ENCODE measurements at regions not wholly inside any gene's neighbourhood (a gene's known extent, or its start where the extent isn't known, plus 50 kb on each side); places are given as distances from the start of the nearest gene placed in this dataset.

DNA sequence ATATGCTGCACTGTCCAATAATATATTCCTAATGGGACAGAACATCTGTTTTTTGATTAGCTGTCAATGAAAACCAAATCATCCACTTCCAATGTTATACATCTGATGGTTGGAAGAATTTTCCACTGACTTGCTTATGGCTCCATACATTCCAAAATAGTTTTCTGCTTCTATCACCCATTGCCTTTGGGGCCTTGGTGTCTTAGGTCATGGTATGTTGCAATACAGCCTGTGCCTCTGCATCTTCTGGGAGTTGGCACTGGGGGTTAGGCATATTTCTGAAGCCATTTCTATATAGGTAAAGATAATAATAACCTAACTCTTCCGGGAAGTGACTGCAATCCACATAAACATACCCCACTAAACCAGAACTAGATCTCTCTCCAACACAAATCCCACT, 53.2 kb upstream of the NR3C2 start:
- Histone ChIP-seq H3K4me1 (no peaks in the 10 kb centered on the region), H3K36me3 (no peaks in the 10 kb centered on the region), H3K4me3 (no peak overlapping the region), H3K27me3 (no peaks in the 10 kb centered on the region), H3K9me3 (no peaks in the 10 kb centered on the region), H3K27ac (no peak overlapping the region)
- intact Hi-C loops (cut with DNase I), result no loop called here
- DNase-seq, result no peak
- WGBS, 2 donors, result 91% methylated on average over 1 of the region's 1 CpG; no CpG with 5 or more reads in 1 of the 2 donors
- no peak for TF ChIP-seq POLR2A (IDR thresholded peaks at IDR 0.05)
- TF ChIP-seq, protein P1, sequence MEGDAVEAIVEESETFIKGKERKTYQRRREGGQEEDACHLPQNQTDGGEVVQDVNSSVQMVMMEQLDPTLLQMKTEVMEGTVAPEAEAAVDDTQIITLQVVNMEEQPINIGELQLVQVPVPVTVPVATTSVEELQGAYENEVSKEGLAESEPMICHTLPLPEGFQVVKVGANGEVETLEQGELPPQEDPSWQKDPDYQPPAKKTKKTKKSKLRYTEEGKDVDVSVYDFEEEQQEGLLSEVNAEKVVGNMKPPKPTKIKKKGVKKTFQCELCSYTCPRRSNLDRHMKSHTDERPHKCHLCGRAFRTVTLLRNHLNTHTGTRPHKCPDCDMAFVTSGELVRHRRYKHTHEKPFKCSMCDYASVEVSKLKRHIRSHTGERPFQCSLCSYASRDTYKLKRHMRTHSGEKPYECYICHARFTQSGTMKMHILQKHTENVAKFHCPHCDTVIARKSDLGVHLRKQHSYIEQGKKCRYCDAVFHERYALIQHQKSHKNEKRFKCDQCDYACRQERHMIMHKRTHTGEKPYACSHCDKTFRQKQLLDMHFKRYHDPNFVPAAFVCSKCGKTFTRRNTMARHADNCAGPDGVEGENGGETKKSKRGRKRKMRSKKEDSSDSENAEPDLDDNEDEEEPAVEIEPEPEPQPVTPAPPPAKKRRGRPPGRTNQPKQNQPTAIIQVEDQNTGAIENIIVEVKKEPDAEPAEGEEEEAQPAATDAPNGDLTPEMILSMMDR (IDR thresholded peaks at IDR 0.05), result no peak

Small RNA genes in the stretch of these regions (small RNA-seq; reads per million reads assigned to genes)
- 0 reads per million in 4 donors for gene RNA5SP166
- 0 reads per million in 4 donors for gene RNU7-197P

Data from esophagus squamous epithelium (tissue), 5 donors.